Smooth muscle cell (in vitro differentiated cells): ENCODE measurements at regions not wholly inside any gene's neighbourhood (a gene's known extent, or its start where the extent isn't known, plus 50 kb on each side); places are given as distances from the start of the nearest gene placed in this dataset.
A peak's percentile ranks its signal among the peaks of the same experiment; 100 is the strongest.

Source experiments
- DNase-seq: peaks from one replicate; lab custom pipeline; 2025; ENCODE audit not compliant: unreplicated experiment; lab: John Stamatoyannopoulos, UW
- H2AFZ ChIP-seq: fragments of 200-600 bp; sonication (generic); 2 replicates; pipeline ENCODE4 v1.6.0; 2016; ENCODE audit warnings: antibody characterized with exemption, low read depth, mild to moderate bottlenecking
- H3F3A ChIP-seq: fragments of 200-600 bp; sonication (generic); 2 replicates; pipeline ENCODE4 v1.6.0; 2017; ENCODE audit warnings: antibody characterized with exemption, low read depth
- H3K27ac ChIP-seq: fragments of 200-600 bp; sonication (generic); 2 replicates; pipeline ENCODE4 v1.5.1; 2016; ENCODE audit warnings: low read depth, mild to moderate bottlenecking
- H3K27me3 ChIP-seq: fragments of 200-600 bp; sonication (generic); 2 replicates; pipeline ENCODE4 v1.6.1; 2016; ENCODE audit warnings: low read depth, mild to moderate bottlenecking
- H3K36me3 ChIP-seq: fragments of 200-600 bp; sonication (generic); 2 replicates; pipeline ENCODE4 v1.5.1; 2016; ENCODE audit warnings: low read depth
- H3K4me1 ChIP-seq: fragments of 200-600 bp; sonication (generic); 2 replicates; pipeline ENCODE4 v1.5.1; 2016; ENCODE audit warnings: low read depth
- H3K4me2 ChIP-seq: fragments of 200-600 bp; sonication (generic); 2 replicates; pipeline ENCODE4 v1.6.0; 2016; ENCODE audit warnings: mild to moderate bottlenecking
- H3K4me3 ChIP-seq: fragments of 200-600 bp; sonication (generic); 2 replicates; pipeline ENCODE4 v1.5.1; 2016; ENCODE audit warnings: mild to moderate bottlenecking
- H3K79me2 ChIP-seq: fragments of 200-600 bp; sonication (generic); 2 replicates; pipeline ENCODE4 v1.6.0; 2016; ENCODE audit warnings: low read depth, mild to moderate bottlenecking
- H3K9ac ChIP-seq: fragments of 200-600 bp; sonication (generic); 2 replicates; pipeline ENCODE4 v1.6.0; 2016; ENCODE audit warnings: low read depth
- H3K9me3 ChIP-seq: fragments of 200-600 bp; sonication (generic); replicated peaks from 2 replicates; pipeline ENCODE4 v1.5.1; 2016; ENCODE audit warnings: low read depth
- H4K20me1 ChIP-seq: fragments of 200-600 bp; sonication (generic); 2 replicates; pipeline ENCODE4 v1.6.0; 2016; ENCODE audit warnings: low read depth
- CTCF ChIP-seq: fragments of 200-600 bp; sonication (generic); IDR thresholded peaks from 2 replicates; pipeline ENCODE4 v1.5.1; 2017; ENCODE audit warnings: borderline replicate concordance, mild to moderate bottlenecking, antibody characterized with exemption; ENCODE audit not compliant: insufficient read depth, poor library complexity, severe bottlenecking
- WGBS: methylation state at CpG from one replicate; pipeline ENCODE4 v1.1.7; 2016; ENCODE audit warnings: low lambda C conversion rate; 5-methylcytosine and 5-hydroxymethylcytosine counted together

DNA sequence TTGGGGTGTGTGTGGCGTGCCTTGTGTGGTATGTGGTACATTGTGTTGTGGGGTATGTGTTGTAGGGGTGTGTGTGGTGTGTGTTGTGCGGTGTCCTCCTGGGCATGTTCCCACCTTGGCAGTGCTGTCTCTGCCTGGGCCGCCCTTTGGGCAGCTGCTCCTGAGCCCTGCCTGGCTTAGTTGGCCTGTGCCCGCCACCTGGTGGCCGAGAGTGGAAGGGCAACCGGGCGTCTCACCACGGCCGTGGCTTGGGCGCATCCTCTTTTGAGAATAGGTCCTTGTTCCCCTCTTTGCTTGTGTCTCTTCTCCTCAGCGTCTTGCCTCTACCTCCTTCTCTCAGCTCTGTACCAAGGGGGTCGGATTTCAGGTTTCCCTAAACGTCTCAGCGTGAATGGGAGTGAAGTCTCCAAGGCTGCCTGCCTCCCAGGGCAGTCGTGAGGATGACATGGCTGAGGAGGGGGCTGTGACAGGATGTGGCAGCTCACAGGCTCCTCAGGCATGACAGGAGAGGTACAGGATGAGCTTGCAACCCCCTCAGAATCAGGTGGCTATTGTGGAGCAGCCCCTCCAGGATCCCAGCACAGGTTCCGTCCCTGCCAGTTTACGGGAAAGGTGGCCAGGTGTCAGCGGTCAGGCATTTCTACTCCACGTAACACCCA is 98.4 kb upstream of the PODXL start:
- DNase-seq, result peak; percentile 54
- no peaks in the 10 kb centered on the region for H3K36me3 ChIP-seq
- no peak overlapping the region for H2AFZ ChIP-seq

DNA sequence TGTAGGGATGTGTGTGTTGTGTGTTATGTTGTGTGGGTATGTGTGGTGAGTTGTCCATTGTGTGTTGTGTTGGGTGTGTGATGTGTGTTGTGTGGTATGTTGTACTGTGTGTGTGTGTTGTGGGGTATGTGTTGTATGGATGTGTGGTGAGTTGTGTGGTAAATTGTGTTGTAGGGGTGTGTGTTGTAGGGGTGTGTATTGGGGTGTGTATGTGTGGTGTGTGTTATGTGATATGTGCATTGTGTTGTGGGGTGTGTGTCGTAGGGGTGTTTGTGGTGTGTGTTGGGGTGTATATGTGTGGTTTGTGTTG is 97.8 kb upstream of the PODXL start:
- H3K27ac ChIP-seq, result no peak overlapping the region
- H3K27me3 ChIP-seq, result no peaks in the 10 kb centered on the region
- H3K36me3 ChIP-seq, result no peaks in the 10 kb centered on the region
- no peaks in the 10 kb centered on the region for H3K79me2 ChIP-seq
- H3K4me2 ChIP-seq, result no peak overlapping the region
- peaks cover 2% of the 10 kb centered on the region for H3K4me1 ChIP-seq
- DNase-seq, result no peak
- no peak overlapping the region for H3K9ac ChIP-seq
- H2AFZ ChIP-seq, result no peak overlapping the region
- no peaks in the 10 kb centered on the region for H3K9me3 ChIP-seq
- H3K4me3 ChIP-seq, result no peak overlapping the region
- 89% methylated on average over 1 of the region's 1 CpG for WGBS
- H4K20me1 ChIP-seq, result no peaks in the 10 kb centered on the region
- H3F3A ChIP-seq, result no peaks in the 10 kb centered on the region
- no peak for TF ChIP-seq CTCF

More for the DNA sequence above, 98.4 kb upstream of the PODXL start:
- no peak overlapping the region for H3K9ac ChIP-seq
- WGBS, result 45% methylated on average over 13 of the region's 19 CpGs
- H3K4me2 ChIP-seq, result no peak overlapping the region
- H3K27ac ChIP-seq, result no peak overlapping the region
- no peaks in the 10 kb centered on the region for H4K20me1 ChIP-seq
- H3K79me2 ChIP-seq, result no peaks in the 10 kb centered on the region
- no peaks in the 10 kb centered on the region for H3K9me3 ChIP-seq
- no peak overlapping the region for H3K4me3 ChIP-seq
- no peaks in the 10 kb centered on the region for H3F3A ChIP-seq
- H3K27me3 ChIP-seq, result no peaks in the 10 kb centered on the region
- peak; percentile 93 for TF ChIP-seq CTCF
- H3K4me1 ChIP-seq, result no peaks in the 10 kb centered on the region

GRCh38 chr7:131653418-131654248 is 97.2 kb upstream of the PODXL start:
- Histone ChIP-seq H3K27ac (no peak overlapping the region), H4K20me1 (no peaks in the 10 kb centered on the region), H2AFZ (no peak overlapping the region), H3F3A (no peaks in the 10 kb centered on the region), H3K27me3 (no peaks in the 10 kb centered on the region), H3K4me2 (peak overlapping the region; percentile 26), H3K4me3 (no peak overlapping the region), H3K36me3 (no peaks in the 10 kb centered on the region), H3K79me2 (no peaks in the 10 kb centered on the region), H3K4me1 (peaks cover 8% of the 10 kb centered on the region), H3K9ac (no peak overlapping the region), H3K9me3 (no peaks in the 10 kb centered on the region)
- TF ChIP-seq CTCF, result no peak
- 53% methylated on average over 12 of the region's 12 CpGs for WGBS
- DNase-seq, result no peak
